GM04503 (cell line): ENCODE measurements at regions not wholly inside any gene's neighbourhood (a gene's known extent, or its start where the extent isn't known, plus 50 kb on each side); places are given as distances from the start of the nearest gene placed in this dataset.

Experiments used
- DNase-seq: peaks from one replicate; pipeline ENCODE4 v3.0.0-alpha.2; 2012; ENCODE audit warnings: low read depth

GRCh38 chr11:11173316-11174025 lies 179.6 kb downstream of the CSNK2A3 start:
- DNase-seq = no peak

DNA sequence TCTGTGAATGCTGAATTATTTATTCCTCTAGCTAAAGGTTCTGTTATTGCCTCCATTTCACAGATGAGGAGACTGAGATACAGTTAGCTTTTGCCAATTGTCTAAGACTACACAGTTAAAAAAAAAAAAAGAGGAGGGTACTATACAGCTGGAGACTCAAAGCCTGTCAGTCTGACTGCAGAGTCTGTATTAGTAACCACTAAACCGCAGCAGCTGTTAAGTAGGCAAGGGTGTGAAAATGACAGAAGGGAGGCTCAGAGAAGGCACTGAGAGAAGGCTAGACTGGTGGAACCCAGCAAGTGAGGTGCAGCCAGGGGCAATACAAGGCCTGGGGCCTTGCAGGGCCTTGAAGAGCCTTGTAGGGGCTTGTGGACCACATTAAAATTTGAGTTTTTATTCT lies 181.2 kb downstream of the CSNK2A3 start:
- no peak for DNase-seq

- no peak for DNase-seq
These were observed 181.8 kb downstream of the CSNK2A3 start for GRCh38 chr11:11171285-11171684.

GRCh38 chr11:11170352-11171084 lies 182.5 kb downstream of the CSNK2A3 start:
- DNase-seq = no peak

DNA sequence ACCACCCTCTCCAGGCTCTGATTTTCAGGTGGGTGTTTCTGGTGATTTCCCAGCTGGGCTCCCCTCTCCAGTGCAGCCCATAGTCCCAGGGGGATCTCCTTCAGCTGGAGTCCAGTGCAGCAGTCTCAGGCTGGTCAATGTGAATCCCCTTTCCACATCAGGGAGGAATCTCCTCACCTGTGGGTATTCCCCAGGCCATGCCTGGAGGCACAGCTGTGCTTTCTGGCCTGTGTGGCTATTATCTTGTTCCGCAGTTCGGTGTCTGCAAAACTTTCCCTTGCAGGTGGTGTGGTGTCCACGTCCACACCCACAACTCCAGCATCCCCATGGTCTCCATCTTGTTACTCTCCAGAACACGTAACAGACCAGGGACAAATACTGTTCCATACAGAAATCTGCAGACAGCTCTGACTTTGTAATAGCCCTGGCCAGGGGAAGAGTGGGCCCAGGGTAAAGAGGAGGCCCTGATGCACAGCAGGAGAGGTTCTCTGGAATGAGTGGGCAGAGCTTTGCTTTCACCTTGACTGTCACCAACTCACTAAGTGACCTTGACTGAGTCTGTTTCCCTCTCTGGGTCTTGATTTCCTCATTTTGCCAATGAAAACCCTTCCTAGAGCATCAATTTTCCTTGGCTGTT lies 183.2 kb downstream of the CSNK2A3 start:
- no peak for DNase-seq

DNA sequence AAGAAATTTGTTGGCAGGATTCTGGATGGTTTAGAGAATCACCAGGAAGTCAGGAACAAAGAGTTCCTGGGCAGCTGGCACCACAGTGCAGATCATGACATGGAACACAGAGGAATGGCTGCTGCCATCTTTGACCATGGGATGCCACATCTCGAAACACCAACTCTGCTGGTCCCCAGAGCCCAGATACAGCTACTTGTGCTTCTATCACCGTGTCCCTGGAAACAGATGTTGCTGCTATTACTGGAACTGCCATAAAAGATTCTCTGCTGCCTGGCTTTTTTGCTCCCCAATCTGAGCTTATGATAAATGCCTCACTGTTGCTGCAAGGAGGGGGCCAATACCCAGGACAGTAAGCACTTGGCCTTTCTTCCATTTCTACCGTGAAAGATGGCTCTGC lies 185.2 kb downstream of the CSNK2A3 start:
- no peak for DNase-seq

DNA sequence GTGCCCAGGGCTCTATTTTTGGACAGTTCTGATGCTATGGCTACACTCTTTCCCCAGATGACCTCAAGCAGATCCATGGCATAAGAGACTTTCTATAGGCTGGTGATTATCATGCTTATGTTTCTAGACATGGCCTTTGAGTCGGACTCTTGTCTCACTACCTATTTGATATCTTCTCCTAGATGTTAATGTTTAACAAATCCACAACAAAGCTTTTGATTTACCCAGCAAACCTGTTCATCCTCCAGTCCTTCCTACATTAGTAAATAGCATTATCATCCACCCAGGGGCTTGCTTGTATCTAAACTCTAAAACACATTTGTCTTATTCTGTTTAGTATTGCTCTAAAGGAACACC lies 188.7 kb downstream of the CSNK2A3 start:
- DNase-seq = no peak

DNA sequence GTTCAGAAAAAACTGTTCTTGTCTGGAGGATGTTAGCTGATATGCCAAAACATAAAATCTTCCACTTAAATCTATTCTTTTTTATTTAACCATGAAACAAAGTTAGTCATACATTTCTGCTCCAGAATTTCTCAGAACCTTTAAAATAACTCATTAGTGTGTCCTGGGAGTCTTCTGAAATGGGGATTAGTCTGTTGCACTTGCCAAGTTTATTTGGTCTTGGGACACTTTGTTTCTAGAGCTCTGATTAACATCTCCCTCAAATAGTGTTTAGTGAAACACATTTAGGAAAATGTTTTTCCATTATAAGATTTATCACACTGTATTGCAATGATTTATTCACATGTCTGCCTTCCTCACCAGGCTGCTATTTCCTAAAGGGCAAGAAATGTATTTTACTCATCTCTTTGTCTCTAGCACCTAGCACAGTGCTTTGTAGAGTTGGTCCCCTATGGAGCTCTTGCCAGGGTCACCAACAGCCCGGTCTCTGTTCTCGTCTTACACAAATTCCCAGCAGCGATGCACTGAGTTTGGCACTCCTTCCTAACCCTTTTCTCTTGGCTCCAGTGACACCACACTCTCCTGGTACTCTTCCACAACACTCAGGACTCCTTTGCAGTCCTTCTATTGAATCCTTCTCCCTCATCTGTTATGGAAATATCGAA lies 189.2 kb downstream of the CSNK2A3 start:
- no peak for DNase-seq

GRCh38 chr11:11163236-11163635 lies 189.8 kb downstream of the CSNK2A3 start:
- no peak for DNase-seq

GRCh38 chr11:11157185-11157584 lies 195.9 kb downstream of the CSNK2A3 start:
- no peak for DNase-seq

DNA sequence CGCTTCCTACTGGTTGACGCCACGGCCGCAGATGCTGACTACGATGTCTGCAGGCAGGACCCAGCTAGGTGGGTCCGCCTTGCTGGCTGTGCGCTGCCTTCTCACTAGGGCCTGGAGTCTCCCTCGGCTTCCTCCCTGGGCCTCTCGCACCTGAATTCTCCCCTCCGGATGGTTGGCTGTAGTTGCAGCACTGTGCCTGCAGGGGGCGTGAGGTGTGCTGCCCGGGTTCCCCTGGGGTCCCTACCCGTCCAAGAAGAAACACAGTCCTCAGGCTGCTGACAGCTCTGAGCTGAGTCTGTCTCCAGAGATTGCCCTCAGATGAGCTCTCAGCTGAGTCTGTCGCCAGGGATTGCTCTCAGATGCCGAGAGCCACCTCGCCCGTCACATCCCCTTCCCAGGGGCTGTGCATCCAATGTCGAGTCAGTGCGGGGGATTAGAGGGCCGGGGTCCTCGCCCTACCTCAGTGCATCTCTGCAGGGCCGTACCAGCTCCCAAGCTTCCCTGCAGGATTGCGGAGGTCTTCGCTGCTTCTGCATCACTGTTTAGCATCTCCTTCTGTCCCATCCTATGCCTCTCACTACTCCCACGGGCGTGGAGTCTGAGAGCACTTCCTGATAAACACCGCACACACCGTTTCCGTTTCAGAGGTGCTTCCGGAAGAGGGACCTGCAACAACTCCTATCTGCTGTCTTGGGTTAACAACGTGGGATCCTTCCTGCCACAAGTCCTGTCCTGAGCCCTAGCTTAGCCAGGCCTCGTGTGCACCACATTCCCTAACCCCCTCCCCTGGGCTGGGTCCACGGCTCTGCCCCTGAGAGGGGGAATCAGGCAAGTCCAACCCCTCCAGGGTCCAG lies 196.9 kb downstream of the CSNK2A3 start:
- DNase-seq = no peak

DNA sequence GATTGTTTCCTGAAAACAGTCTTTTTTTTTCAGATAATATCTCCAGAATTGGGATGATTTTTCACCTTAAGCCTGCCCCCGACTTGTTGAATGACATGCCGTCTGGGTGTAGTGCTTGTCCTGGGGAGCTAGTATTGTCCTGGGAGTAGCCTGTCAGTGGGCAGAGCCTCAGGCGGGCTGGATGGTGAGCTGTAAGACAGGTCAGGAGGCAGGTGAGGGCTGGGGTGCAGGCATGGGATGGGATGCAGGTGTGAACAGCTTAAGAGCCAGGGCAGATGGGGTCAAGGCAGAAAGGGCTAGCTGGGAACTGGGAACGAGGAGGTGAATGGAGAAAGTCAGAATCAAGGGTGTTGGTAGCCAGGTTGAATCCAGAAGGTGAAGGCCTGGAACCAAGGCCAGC lies 200.2 kb downstream of the CSNK2A3 start:
- DNase-seq = no peak

GRCh38 chr11:11149671-11150459 lies 203.2 kb downstream of the CSNK2A3 start:
- no peak for DNase-seq

DNA sequence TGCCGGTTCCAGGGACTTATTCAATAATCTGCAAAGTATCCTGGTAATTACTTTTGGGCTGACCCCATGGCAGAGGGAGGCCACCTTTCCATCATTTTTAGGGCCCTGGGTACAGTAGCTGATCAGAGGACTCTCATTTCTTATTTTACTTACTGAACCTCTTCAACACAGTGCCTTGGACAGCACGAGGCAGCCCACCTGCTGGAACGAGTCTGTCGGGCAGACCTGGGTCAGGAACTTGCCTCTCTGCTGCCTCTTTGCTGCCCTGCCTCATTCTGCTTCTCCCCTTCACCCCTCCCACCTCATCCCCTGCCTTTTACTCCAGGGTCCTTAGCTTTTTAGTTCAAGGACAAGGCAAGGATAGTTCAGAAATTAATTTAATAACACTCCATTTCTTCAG lies 204.5 kb downstream of the CSNK2A3 start:
- DNase-seq = no peak

- peak; percentile 93 for DNase-seq
These were observed 204.9 kb downstream of the CSNK2A3 start for GRCh38 chr11:11148104-11148509.

DNA sequence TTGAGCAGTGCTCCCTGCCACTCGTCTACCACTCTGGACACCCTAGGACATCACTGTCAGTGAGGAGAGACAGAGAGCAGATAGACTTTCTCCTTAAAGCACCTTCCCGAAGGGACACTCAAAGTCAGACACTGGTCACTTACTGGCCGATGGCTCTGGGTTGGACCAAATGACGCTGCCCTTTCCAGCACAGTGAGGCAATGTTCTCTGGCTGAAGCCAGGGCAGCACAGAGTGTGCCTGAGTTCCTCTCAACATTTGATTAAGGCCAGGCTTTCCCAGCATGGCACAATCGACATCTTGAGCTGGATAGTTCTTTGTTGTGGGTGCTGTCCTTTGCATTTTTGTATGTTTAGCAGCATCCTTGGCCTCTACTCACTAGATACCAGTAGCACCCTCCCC lies 206.2 kb downstream of the CSNK2A3 start:
- no peak for DNase-seq

DNA sequence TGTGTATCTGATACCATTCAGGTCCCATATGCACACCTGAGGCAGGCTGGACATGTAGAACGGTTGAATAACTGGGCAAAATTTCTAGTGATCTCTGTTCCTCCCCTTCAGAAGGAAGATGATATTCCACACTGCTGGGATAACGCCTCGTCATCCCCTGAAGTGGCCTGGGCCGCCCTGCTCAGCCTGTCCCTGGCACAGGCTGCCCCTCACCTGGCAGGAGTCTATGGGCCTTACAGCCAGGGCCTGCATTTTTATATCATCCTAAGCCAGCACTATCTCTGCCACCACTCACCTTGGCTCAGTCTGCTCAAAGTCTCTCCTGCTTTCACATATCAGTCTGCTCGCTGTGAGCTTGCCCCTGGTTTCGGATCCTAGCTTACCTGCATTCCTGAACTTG lies 209.2 kb downstream of the CSNK2A3 start:
- no peak for DNase-seq

GRCh38 chr11:11142430-11142829 lies 210.6 kb downstream of the CSNK2A3 start:
- no peak for DNase-seq

DNA sequence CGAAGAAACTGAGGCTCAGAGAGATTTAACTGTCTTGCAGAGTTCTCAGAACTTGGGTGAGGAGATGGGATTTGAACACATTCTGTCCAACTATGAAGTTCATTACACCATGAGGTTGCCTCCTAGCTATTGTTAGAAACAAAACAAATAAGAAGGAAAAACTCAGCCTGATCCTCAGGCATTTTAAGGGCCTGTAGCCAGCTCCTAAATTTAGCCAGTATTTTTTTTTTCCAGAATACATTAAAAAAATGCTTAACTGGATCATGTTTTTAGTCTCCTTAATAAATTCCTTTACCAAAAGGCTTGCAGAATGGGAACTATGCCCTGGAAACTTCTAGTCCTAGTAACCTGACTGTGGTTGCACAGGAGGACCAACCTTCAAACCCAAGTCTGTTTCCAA lies 212.0 kb downstream of the CSNK2A3 start:
- DNase-seq = no peak

- no peak for DNase-seq
These were observed 212.5 kb downstream of the CSNK2A3 start for GRCh38 chr11:11140510-11140909.

DNA sequence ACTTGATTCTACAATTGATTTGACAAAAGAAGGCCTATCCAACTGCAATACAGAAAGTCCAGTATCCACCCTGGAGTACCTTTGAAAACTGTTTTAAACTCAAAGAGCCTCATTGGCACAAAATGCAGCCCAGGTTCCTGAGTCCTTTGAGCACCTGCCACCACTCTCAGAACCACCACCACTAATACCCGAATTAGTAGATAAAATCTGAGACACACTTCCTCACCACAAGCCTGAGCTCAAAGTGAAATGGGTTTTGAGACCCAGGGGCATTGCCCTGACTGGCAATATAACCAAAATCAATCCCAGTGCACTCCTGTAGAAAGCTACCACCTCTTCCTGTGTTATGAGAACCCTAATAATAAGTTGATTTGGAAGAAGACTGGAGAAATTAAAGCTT lies 215.7 kb downstream of the CSNK2A3 start:
- no peak for DNase-seq
